Mesenchymal stem cell (in vitro differentiated cells and primary cell): ENCODE measurements at regions not wholly inside any gene's neighbourhood (a gene's known extent, or its start where the extent isn't known, plus 50 kb on each side); places are given as distances from the start of the nearest gene placed in this dataset.

ENCODE experiments used
- DNase-seq: peaks from one replicate; pipeline ENCODE4 v3.0.0-alpha.2; 2013
- H2AFZ ChIP-seq: one replicate; pipeline ENCODE4 v1.6.1; 2013; ENCODE audit warnings: low read depth, mild to moderate bottlenecking, control low read depth, inconsistent platforms, low read length, moderate library complexity
- H2AK5ac ChIP-seq: 2 replicates; pipeline ENCODE4 v1.6.1; 2013; ENCODE audit warnings: low read length, moderate library complexity, mild to moderate bottlenecking, inconsistent platforms; ENCODE audit not compliant: severe bottlenecking
- H2BK120ac ChIP-seq: one replicate; pipeline ENCODE4 v1.6.1; 2013; ENCODE audit warnings: low read depth, mild to moderate bottlenecking, inconsistent platforms, low read length, moderate library complexity
- H2BK12ac ChIP-seq, 2 experiments: one replicate each; pipeline ENCODE4 v1.6.1; 2013; ENCODE audit warnings: inconsistent platforms in 2 of 2, low read length in 2 of 2, mild to moderate bottlenecking in 2 of 2, moderate library complexity in 2 of 2, control low read depth in 1 of 2
- H2BK15ac ChIP-seq: one replicate; pipeline ENCODE4 v1.6.1; 2013; ENCODE audit warnings: mild to moderate bottlenecking, low read depth, inconsistent platforms; ENCODE audit not compliant: poor library complexity, severe bottlenecking
- H2BK5ac ChIP-seq: 2 replicates; pipeline ENCODE4 v1.6.1; 2013; ENCODE audit warnings: low read depth, mild to moderate bottlenecking, low read length, control low read depth, inconsistent platforms; ENCODE audit not compliant: poor library complexity, severe bottlenecking
- H3K14ac ChIP-seq, 2 experiments: one replicate each; pipeline ENCODE4 v1.6.1; 2013; ENCODE audit warnings: inconsistent platforms in 2 of 2, low read length in 2 of 2, control low read depth in 1 of 2, mild to moderate bottlenecking in 1 of 2, moderate library complexity in 1 of 2
- H3K18ac ChIP-seq, 2 experiments: one replicate each; pipeline ENCODE4 v1.6.1; 2013; ENCODE audit warnings: inconsistent platforms in 2 of 2, low read length in 2 of 2, control low read depth in 1 of 2, low read depth in 1 of 2, mild to moderate bottlenecking in 1 of 2
- H3K23ac ChIP-seq, 2 experiments: one replicate each; pipeline ENCODE4 v1.6.1; 2013; ENCODE audit warnings: inconsistent platforms in 2 of 2, low read length in 2 of 2, mild to moderate bottlenecking in 2 of 2, moderate library complexity in 2 of 2, control low read depth in 1 of 2
- H3K27ac ChIP-seq: 2 replicates; pipeline ENCODE4 v1.5.1; 2013; ENCODE audit warnings: mild to moderate bottlenecking, moderate library complexity, low read length, control low read depth, inconsistent platforms; ENCODE audit not compliant: poor library complexity, severe bottlenecking
- H3K27me3 ChIP-seq, 2 experiments: 2 replicates each; pipeline versions ENCODE4 v1.6.1 to v1.7.0; 2013; ENCODE audit warnings: low read length in 2 of 2, mild to moderate bottlenecking in 2 of 2, moderate library complexity in 2 of 2, control low read depth in 1 of 2, inconsistent platforms in 1 of 2; ENCODE audit not compliant: control insufficient read depth in 1 of 2, insufficient read depth in 1 of 2
- H3K36me3 ChIP-seq, 2 experiments: 2 replicates each; pipeline versions ENCODE4 v1.6.1 to v1.7.0; 2013; ENCODE audit warnings: low read length in 2 of 2, control low read depth in 1 of 2, inconsistent platforms in 1 of 2, low read depth in 1 of 2, mild to moderate bottlenecking in 1 of 2; ENCODE audit not compliant: insufficient read depth in 2 of 2, control insufficient read depth in 1 of 2
- H3K4ac ChIP-seq, 2 experiments: one replicate each; pipeline ENCODE4 v1.6.1; 2013; ENCODE audit warnings: inconsistent platforms in 2 of 2, low read length in 2 of 2, mild to moderate bottlenecking in 2 of 2, moderate library complexity in 2 of 2, control low read depth in 1 of 2, low read depth in 1 of 2
- H3K4me1 ChIP-seq: 2 replicates; pipeline ENCODE4 v1.6.1; 2013; ENCODE audit warnings: low read depth, low read length, control low read depth; ENCODE audit not compliant: control insufficient read depth, insufficient read depth
- H3K4me2 ChIP-seq: 2 replicates; pipeline ENCODE4 v1.6.1; 2013; ENCODE audit warnings: low read length, mild to moderate bottlenecking, inconsistent platforms; ENCODE audit not compliant: poor library complexity, severe bottlenecking
- H3K4me3 ChIP-seq, 2 experiments: 2 replicates each; pipeline versions ENCODE4 v1.5.1 to v1.7.0; 2013; ENCODE audit warnings: low read length in 2 of 2, mild to moderate bottlenecking in 2 of 2, control low read depth in 1 of 2, low read depth in 1 of 2; ENCODE audit not compliant: insufficient read depth in 1 of 2
- H3K79me1 ChIP-seq: replicated peaks from 2 replicates; pipeline ENCODE4 v1.6.1; 2013; ENCODE audit warnings: mild to moderate bottlenecking, control low read depth, low read length, inconsistent platforms; ENCODE audit not compliant: poor library complexity, severe bottlenecking
- H3K9ac ChIP-seq: 2 replicates; pipeline ENCODE4 v1.7.0; 2013; ENCODE audit warnings: mild to moderate bottlenecking, low read length, moderate library complexity
- H3K9me3 ChIP-seq: 2 replicates; pipeline ENCODE4 v1.7.0; 2013; ENCODE audit warnings: mild to moderate bottlenecking, low read length; ENCODE audit not compliant: control insufficient read depth
- H4K8ac ChIP-seq: one replicate; pipeline ENCODE4 v1.6.1; 2013; ENCODE audit warnings: inconsistent platforms, mild to moderate bottlenecking, low read length, moderate library complexity
- H4K91ac ChIP-seq: one replicate; pipeline ENCODE4 v1.6.1; 2013; ENCODE audit warnings: mild to moderate bottlenecking, low read length, inconsistent platforms
- WGBS: methylation state at CpG from one replicate; pipeline ENCODE4 v1.1.7; 2013; ENCODE audit warnings: mixed read lengths; 5-methylcytosine and 5-hydroxymethylcytosine counted together

GRCh38 chr7:153475239-153475638 is 577.0 kb upstream of the DPP6 start:
- no peaks in the 10 kb centered on the region for H3K36me3 ChIP-seq
- 59% methylated on average over 3 of the region's 3 CpGs for WGBS
- no peak overlapping the region for H4K8ac ChIP-seq
- no peak overlapping the region for H4K91ac ChIP-seq
- no peak overlapping the region for H3K9ac ChIP-seq
- no peak overlapping the region for H3K14ac ChIP-seq
- no peak overlapping the region for H3K4ac ChIP-seq
- no peak for DNase-seq
- H3K9me3 ChIP-seq = peaks cover 24% of the 10 kb centered on the region
- H3K27ac ChIP-seq = no peak overlapping the region
- no peaks in the 10 kb centered on the region for H3K27me3 ChIP-seq
- no peak overlapping the region for H3K4me2 ChIP-seq
- H3K4me3 ChIP-seq = no peak overlapping the region
- no peak overlapping the region for H2BK12ac ChIP-seq
- no peak overlapping the region for H2BK15ac ChIP-seq
- no peak overlapping the region for H3K23ac ChIP-seq
- no peak overlapping the region for H2BK120ac ChIP-seq
- no peak overlapping the region for H3K18ac ChIP-seq
- no peak overlapping the region for H2BK5ac ChIP-seq
- H2AFZ ChIP-seq = no peak overlapping the region
- no peak overlapping the region for H2AK5ac ChIP-seq
- no peaks in the 10 kb centered on the region for H3K79me1 ChIP-seq
- H3K4me1 ChIP-seq = no peaks in the 10 kb centered on the region

GRCh38 chr7:153476166-153476565 is 576.0 kb upstream of the DPP6 start:
- H3K4me2 ChIP-seq = no peak overlapping the region
- DNase-seq = no peak

GRCh38 chr7:153496257-153496656 is 555.9 kb upstream of the DPP6 start:
- Histone ChIP-seq H3K4me3 (no peak overlapping the region), H3K4ac (no peak overlapping the region), H3K4me1 (no peaks in the 10 kb centered on the region), H3K9ac (no peak overlapping the region), H4K91ac (no peak overlapping the region), H3K23ac (no peak overlapping the region), H2BK12ac (no peak overlapping the region), H3K4me2 (no peak overlapping the region), H3K9me3 (peaks cover 13% of the 10 kb centered on the region), H4K8ac (no peak overlapping the region), H2BK120ac (no peak overlapping the region), H3K27ac (no peak overlapping the region), H2BK5ac (no peak overlapping the region), H3K36me3 (no peaks in the 10 kb centered on the region), H3K18ac (no peak overlapping the region), H2AFZ (no peak overlapping the region), H2AK5ac (no peak overlapping the region), H3K27me3 (no peaks in the 10 kb centered on the region), H2BK15ac (no peak overlapping the region), H3K14ac (no peak overlapping the region), H3K79me1 (no peaks in the 10 kb centered on the region)
- DNase-seq = no peak
- WGBS = 52% methylated on average over 2 of the region's 2 CpGs

More at GRCh38 chr7:153476166-153476565, 576.0 kb upstream of the DPP6 start:
- H2AK5ac ChIP-seq = no peak overlapping the region
- H3K23ac ChIP-seq = no peak overlapping the region
- H3K36me3 ChIP-seq = no peaks in the 10 kb centered on the region
- H3K4me1 ChIP-seq = no peaks in the 10 kb centered on the region
- no peak overlapping the region for H4K91ac ChIP-seq
- peaks cover 23% of the 10 kb centered on the region for H3K9me3 ChIP-seq
- H3K18ac ChIP-seq = no peak overlapping the region
- H3K27me3 ChIP-seq = no peaks in the 10 kb centered on the region
- H3K27ac ChIP-seq = no peak overlapping the region
- no peak overlapping the region for H3K14ac ChIP-seq
- WGBS = 28% methylated on average over 2 of the region's 2 CpGs
- no peak overlapping the region for H3K9ac ChIP-seq
- H2BK120ac ChIP-seq = no peak overlapping the region
- no peak overlapping the region for H2BK12ac ChIP-seq
- H2AFZ ChIP-seq = no peak overlapping the region
- no peaks in the 10 kb centered on the region for H3K79me1 ChIP-seq
- H3K4ac ChIP-seq = no peak overlapping the region
- no peak overlapping the region for H2BK5ac ChIP-seq
- no peak overlapping the region for H2BK15ac ChIP-seq
- no peak overlapping the region for H4K8ac ChIP-seq
- no peak overlapping the region for H3K4me3 ChIP-seq

- H2BK5ac ChIP-seq = no peak overlapping the region
- H3K4me2 ChIP-seq = no peak overlapping the region
- no peak overlapping the region for H2BK12ac ChIP-seq
- no peak overlapping the region for H2BK120ac ChIP-seq
- WGBS = 98% methylated on average over 2 of the region's 5 CpGs
- H3K27ac ChIP-seq = no peak overlapping the region
- H2AK5ac ChIP-seq = no peak overlapping the region
- H2BK15ac ChIP-seq = no peak overlapping the region
- no peaks in the 10 kb centered on the region for H3K4me1 ChIP-seq
- H4K91ac ChIP-seq = no peak overlapping the region
- H3K18ac ChIP-seq = no peak overlapping the region
- H3K4ac ChIP-seq = no peak overlapping the region
- H3K27me3 ChIP-seq = no peaks in the 10 kb centered on the region
- H3K79me1 ChIP-seq = no peaks in the 10 kb centered on the region
- peaks cover 29% of the 10 kb centered on the region for H3K9me3 ChIP-seq
- no peak overlapping the region for H4K8ac ChIP-seq
- no peak overlapping the region for H3K9ac ChIP-seq
- no peak overlapping the region for H2AFZ ChIP-seq
- H3K14ac ChIP-seq = no peak overlapping the region
- no peak for DNase-seq
- H3K4me3 ChIP-seq = no peak overlapping the region
- no peaks in the 10 kb centered on the region for H3K36me3 ChIP-seq
- no peak overlapping the region for H3K23ac ChIP-seq
These were observed 549.1 kb upstream of the DPP6 start for GRCh38 chr7:153503093-153503492.
